ENCODE measurements at regions not wholly inside any gene's neighbourhood (a gene's known extent, or its start where the extent isn't known, plus 50 kb on each side); places are given as distances from the start of the nearest gene placed in this dataset.

GRCh38 chr13:89988206-89988605, 1359.3 kb upstream of the MIR17HG start:
- no peak for TF ChIP-seq CTCF (IDR thresholded peaks at IDR 0.05; ENCODE audit: low read length, missing control alignments)
- DNase-seq (ENCODE audit: low read depth): no peak
- no peak overlapping the region for H3K4me3 ChIP-seq (replicated peaks; ENCODE audit: low read depth, low read length)

- no peak for DNase-seq (ENCODE audit: low read depth)
- no peak for TF ChIP-seq CTCF (IDR thresholded peaks at IDR 0.05; ENCODE audit: low read length, missing control alignments)
Measured at GRCh38 chr13:90003566-90003965, 1343.9 kb upstream of the MIR17HG start.

DNA sequence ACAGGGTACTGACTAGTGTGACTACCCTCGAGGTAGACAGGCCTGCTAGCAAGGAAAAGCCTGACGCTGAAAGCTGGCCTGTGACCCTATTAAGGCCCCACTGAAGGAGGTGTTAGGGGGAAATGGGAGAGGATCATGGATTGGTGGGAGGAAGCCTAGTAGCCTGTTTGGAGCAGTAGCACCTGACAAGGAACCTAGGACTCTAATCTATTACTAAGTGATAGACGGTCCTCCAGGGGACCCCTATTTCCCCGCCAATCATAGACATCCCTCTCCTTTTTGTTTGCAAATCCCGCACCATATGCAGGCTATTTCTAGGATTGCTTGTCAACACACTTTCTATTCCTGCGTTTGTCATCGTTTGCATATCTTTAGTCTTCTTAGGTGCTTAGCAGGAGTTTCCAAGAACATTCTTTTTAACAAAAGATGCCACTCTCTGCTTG, 1338.8 kb upstream of the MIR17HG start:
- H3K4me3 ChIP-seq (replicated peaks; ENCODE audit: low read depth, low read length): no peak overlapping the region
- no peak for DNase-seq (ENCODE audit: low read depth)
- TF ChIP-seq CTCF (IDR thresholded peaks at IDR 0.05; ENCODE audit: low read length, missing control alignments): no peak

More at GRCh38 chr13:90003566-90003965, 1343.9 kb upstream of the MIR17HG start:
- no peak overlapping the region for H3K4me3 ChIP-seq (replicated peaks; ENCODE audit: low read depth, low read length)

DNA sequence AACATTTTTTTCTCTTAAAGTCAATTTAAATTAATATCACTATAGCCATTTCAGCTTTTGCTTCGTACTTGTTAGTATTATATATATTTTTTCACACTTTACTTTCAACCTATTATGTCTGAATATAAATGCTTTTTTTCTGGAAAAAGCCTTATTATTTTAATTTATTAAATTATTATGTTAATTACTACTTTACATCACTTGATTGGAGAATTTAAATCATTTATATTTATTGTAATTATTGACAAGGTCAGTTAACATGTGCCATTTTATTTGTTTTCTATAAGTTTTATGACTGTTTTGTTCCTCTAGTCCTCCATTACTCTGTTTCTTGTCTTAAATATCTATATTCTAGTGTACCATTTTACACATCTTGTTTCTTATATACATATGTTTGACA, 1333.4 kb upstream of the MIR17HG start:
- no peak for TF ChIP-seq CTCF (IDR thresholded peaks at IDR 0.05; ENCODE audit: low read length, missing control alignments)
- DNase-seq (ENCODE audit: low read depth): no peak
- no peak overlapping the region for H3K4me3 ChIP-seq (replicated peaks; ENCODE audit: low read depth, low read length)

DNA sequence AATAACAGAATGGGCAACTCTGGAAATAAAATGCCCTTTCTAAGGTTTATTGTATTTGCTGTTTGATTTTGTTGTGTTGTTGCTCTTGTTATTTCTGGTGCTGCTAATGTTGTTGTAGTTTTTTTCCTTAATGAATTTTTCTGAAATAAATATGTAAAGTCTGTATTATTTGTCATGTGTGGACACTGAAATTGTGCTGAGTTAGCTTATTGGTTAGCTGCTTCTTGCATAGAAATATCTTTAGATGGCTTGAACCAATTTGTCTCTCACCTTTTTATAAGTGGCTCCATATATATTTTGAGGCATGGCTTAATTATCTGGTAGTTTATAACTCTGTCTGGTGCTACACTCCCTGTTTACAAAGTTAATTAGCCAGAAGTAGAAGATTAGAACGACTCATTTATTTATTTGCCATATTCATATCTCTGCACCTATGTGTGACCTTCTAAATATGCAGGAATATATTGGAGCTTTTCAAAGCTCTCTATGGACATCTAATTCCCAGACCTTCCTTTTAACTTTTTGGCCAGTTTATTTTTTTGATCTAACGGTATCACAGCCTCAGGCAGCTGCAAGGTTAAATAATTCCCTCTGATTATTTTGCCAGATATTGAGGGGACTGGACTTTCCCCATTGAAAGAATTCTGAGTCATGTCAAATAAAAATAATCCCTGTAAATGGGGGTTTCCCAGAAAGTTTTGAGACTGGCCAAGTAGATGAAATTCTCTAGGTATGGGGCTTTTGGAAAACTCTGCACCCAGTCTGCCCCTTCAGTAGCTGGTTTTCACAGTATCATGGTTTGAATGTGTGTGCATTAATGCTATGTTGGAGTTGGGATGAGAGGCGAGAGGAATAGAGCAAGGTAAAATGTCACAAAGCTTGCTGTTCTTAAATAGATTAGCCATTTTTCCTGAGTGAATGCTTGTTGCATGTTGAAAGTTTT, 1331.7 kb upstream of the MIR17HG start:
- no peak for TF ChIP-seq CTCF (IDR thresholded peaks at IDR 0.05; ENCODE audit: low read length, missing control alignments)
- DNase-seq (ENCODE audit: low read depth): peak; percentile 3
- no peak overlapping the region for H3K4me3 ChIP-seq (replicated peaks; ENCODE audit: low read depth, low read length)

GRCh38 chr13:90016688-90017087, 1330.8 kb upstream of the MIR17HG start:
- H3K4me3 ChIP-seq (replicated peaks; ENCODE audit: low read depth, low read length): no peak overlapping the region
- TF ChIP-seq CTCF (IDR thresholded peaks at IDR 0.05; ENCODE audit: low read length, missing control alignments): no peak
- DNase-seq (ENCODE audit: low read depth): no peak
